ENCODE measurements at regions not wholly inside any gene's neighbourhood (a gene's known extent, or its start where the extent isn't known, plus 50 kb on each side); places are given as distances from the start of the nearest gene placed in this dataset.

- no peaks in the 10 kb centered on the region for H3K27me3 ChIP-seq (ENCODE audit: control insufficient read depth, insufficient read depth, low read length)
- H3K9me3 ChIP-seq (ENCODE audit: control insufficient read depth, insufficient read depth, low read length) = no peaks in the 10 kb centered on the region
- H3K36me3 ChIP-seq (ENCODE audit: control insufficient read depth, insufficient read depth, low read length) = no peaks in the 10 kb centered on the region
- H3K4me3 ChIP-seq (ENCODE audit: low read depth, low read length) = no peak overlapping the region
- no peaks in the 10 kb centered on the region for H3K4me1 ChIP-seq (ENCODE audit: control insufficient read depth, insufficient read depth, low read length)
- no peak overlapping the region for H3K9ac ChIP-seq (ENCODE audit: low read depth, low read length)
- H3K27ac ChIP-seq (ENCODE audit: low read depth, low read length) = no peak overlapping the region
Observed at GRCh38 chr10:130928306-130928705, 383.2 kb downstream of the TCERG1L start.

DNA sequence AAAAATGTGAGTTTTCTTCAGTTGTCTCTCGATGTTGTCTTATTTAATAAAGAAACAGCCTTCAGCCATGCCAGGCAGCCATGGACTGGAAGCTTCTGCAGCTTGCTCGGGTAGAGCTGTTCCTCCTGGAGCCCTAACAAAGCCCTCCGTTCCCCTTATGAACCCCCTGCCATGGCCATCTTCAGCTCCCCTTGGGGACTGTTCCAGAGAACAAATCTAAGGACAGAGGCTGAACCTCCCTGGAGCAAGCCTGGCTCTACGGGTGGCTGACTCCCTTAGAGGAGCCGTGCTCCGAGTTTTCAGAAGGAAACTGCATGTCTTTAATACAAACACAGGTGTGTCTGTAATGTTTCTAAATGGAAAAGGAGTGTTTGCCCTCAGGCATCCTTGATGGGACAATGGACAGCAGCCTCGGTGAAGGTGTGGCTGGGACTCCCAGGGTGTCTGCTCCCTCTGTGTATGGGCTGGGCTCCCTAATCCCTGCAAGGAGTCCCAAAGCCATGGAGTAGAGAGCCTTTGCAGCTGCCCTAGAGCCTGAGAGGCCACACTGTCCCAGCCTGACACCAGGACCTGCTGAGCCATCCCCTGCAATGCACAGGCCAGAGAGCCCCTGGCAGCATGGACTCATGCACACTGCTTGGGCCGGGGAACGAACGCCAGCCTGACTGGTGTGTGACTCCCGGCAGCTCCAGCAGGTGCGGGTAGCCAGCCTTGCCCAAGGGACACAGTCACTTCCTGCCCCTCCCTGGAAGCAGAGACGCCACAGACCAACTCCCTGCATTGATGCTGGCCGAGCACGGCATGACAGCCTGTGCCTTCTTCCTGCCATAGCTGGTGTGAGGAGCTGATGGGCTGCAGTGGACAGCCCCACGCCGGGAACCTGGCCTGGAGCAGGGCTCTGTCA lies 381.8 kb downstream of the TCERG1L start:
- Histone ChIP-seq H3K9ac (ENCODE audit: low read depth, low read length) (no peak overlapping the region), H3K27ac (ENCODE audit: low read depth, low read length) (no peak overlapping the region), H3K27me3 (ENCODE audit: control insufficient read depth, insufficient read depth, low read length) (no peaks in the 10 kb centered on the region), H3K4me3 (ENCODE audit: low read depth, low read length) (no peak overlapping the region), H3K36me3 (ENCODE audit: control insufficient read depth, insufficient read depth, low read length) (no peaks in the 10 kb centered on the region), H3K9me3 (ENCODE audit: control insufficient read depth, insufficient read depth, low read length) (no peaks in the 10 kb centered on the region), H3K4me1 (ENCODE audit: control insufficient read depth, insufficient read depth, low read length) (peaks cover 10% of the 10 kb centered on the region)

- Histone ChIP-seq H3K27ac (ENCODE audit: low read depth, low read length) (no peak overlapping the region), H3K27me3 (ENCODE audit: control insufficient read depth, insufficient read depth, low read length) (no peaks in the 10 kb centered on the region), H3K4me3 (ENCODE audit: low read depth, low read length) (no peak overlapping the region), H3K36me3 (ENCODE audit: control insufficient read depth, insufficient read depth, low read length) (no peaks in the 10 kb centered on the region), H3K9ac (ENCODE audit: low read depth, low read length) (no peak overlapping the region), H3K9me3 (ENCODE audit: control insufficient read depth, insufficient read depth, low read length) (no peaks in the 10 kb centered on the region), H3K4me1 (ENCODE audit: control insufficient read depth, insufficient read depth, low read length) (peaks cover 21% of the 10 kb centered on the region)
Observed at GRCh38 chr10:130930821-130931220, 380.7 kb downstream of the TCERG1L start.

- H3K4me1 ChIP-seq (ENCODE audit: control insufficient read depth, insufficient read depth, low read length) = peaks cover 25% of the 10 kb centered on the region
Observed at GRCh38 chr10:130931256-130931655, 380.3 kb downstream of the TCERG1L start.

DNA sequence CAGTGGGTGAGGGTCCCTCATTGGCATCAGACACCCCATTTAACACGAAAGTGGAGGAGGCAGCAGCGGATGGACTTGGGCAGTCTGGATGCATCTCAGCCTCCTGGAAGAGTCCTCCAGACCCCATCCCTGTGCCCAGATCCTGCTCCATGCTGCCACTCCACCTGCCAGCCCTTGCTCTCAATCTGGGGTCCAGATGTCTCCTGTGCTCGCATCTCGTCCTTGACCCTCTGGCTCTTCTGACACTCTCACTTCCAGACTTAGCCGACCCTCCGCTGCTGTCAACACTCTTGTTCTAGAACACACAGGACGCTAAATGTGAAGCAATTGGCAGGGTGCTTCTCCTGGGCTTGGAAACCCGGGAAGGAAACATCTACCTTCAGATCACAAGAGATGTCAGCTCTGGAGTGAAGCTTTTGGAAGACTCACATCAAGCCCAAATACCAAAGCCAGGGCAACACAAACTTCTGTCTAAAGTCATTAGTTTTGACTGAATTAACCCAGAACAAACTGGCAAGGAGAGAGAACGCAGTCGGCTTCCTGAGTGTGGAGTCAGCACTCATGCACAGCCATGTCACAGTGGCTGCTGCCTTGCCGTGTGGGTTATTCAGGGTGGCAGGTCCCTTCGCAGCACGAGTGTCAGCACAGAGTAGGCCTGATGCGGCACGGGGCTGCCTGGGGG lies 379.1 kb downstream of the TCERG1L start:
- Histone ChIP-seq H3K9me3 (ENCODE audit: control insufficient read depth, insufficient read depth, low read length) (no peaks in the 10 kb centered on the region), H3K4me1 (ENCODE audit: control insufficient read depth, insufficient read depth, low read length) (peaks cover 28% of the 10 kb centered on the region), H3K36me3 (ENCODE audit: control insufficient read depth, insufficient read depth, low read length) (no peaks in the 10 kb centered on the region), H3K27me3 (ENCODE audit: control insufficient read depth, insufficient read depth, low read length) (no peaks in the 10 kb centered on the region), H3K9ac (ENCODE audit: low read depth, low read length) (no peak overlapping the region), H3K4me3 (ENCODE audit: low read depth, low read length) (no peak overlapping the region), H3K27ac (ENCODE audit: low read depth, low read length) (no peak overlapping the region)

More at GRCh38 chr10:130931256-130931655, 380.3 kb downstream of the TCERG1L start:
- Histone ChIP-seq H3K9ac (ENCODE audit: low read depth, low read length) (no peak overlapping the region), H3K36me3 (ENCODE audit: control insufficient read depth, insufficient read depth, low read length) (no peaks in the 10 kb centered on the region), H3K27ac (ENCODE audit: low read depth, low read length) (no peak overlapping the region), H3K4me3 (ENCODE audit: low read depth, low read length) (no peak overlapping the region), H3K27me3 (ENCODE audit: control insufficient read depth, insufficient read depth, low read length) (no peaks in the 10 kb centered on the region), H3K9me3 (ENCODE audit: control insufficient read depth, insufficient read depth, low read length) (no peaks in the 10 kb centered on the region)

DNA sequence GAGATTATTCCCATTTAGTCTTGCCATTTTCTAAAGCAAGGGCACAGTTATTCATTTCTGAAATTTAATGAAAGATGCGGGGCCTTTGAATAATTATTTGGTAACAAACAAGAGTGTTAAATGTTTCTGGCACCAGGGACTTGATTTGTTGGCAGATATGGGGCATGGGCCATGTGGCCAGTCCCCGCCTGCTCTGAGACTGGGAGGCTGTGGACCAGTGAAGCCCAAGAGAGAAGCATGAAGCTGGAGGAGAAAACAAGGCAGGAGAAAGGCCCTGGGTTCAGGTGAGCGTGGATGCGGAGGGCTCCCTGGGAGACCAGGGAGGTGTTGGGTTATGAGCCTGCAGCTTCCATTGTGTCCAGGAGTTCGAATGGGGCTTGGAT lies 378.5 kb downstream of the TCERG1L start:
- Histone ChIP-seq H3K27me3 (ENCODE audit: control insufficient read depth, insufficient read depth, low read length) (no peaks in the 10 kb centered on the region), H3K36me3 (ENCODE audit: control insufficient read depth, insufficient read depth, low read length) (no peaks in the 10 kb centered on the region), H3K27ac (ENCODE audit: low read depth, low read length) (no peak overlapping the region), H3K9ac (ENCODE audit: low read depth, low read length) (no peak overlapping the region), H3K4me3 (ENCODE audit: low read depth, low read length) (no peak overlapping the region), H3K9me3 (ENCODE audit: control insufficient read depth, insufficient read depth, low read length) (no peaks in the 10 kb centered on the region), H3K4me1 (ENCODE audit: control insufficient read depth, insufficient read depth, low read length) (peaks cover 28% of the 10 kb centered on the region)

- Histone ChIP-seq H3K36me3 (ENCODE audit: control insufficient read depth, insufficient read depth, low read length) (no peaks in the 10 kb centered on the region), H3K27ac (ENCODE audit: low read depth, low read length) (peak overlapping the region; percentile 66), H3K9me3 (ENCODE audit: control insufficient read depth, insufficient read depth, low read length) (no peaks in the 10 kb centered on the region), H3K27me3 (ENCODE audit: control insufficient read depth, insufficient read depth, low read length) (no peaks in the 10 kb centered on the region), H3K4me1 (ENCODE audit: control insufficient read depth, insufficient read depth, low read length) (peaks cover 28% of the 10 kb centered on the region), H3K4me3 (ENCODE audit: low read depth, low read length) (no peak overlapping the region), H3K9ac (ENCODE audit: low read depth, low read length) (no peak overlapping the region)
Observed at GRCh38 chr10:130934293-130935127, 377.0 kb downstream of the TCERG1L start.

DNA sequence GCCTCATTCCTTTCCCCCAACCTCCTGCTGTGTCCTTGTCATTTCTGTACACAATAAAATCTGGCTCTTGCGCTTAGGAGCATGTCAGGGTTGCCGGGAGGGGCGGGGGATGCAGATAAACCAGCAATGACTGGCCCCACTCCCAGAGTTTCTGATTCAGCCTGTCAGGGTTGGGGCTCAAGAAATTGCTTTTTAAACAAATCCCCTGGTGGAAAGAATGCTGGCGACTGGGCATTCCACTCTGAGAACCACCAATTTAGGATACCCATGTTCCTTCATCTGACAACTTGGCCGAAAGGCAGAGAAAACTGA lies 376.4 kb downstream of the TCERG1L start:
- no peak overlapping the region for H3K9ac ChIP-seq (ENCODE audit: low read depth, low read length)

GRCh38 chr10:130935897-130936550 lies 375.5 kb downstream of the TCERG1L start:
- H3K9me3 ChIP-seq (ENCODE audit: control insufficient read depth, insufficient read depth, low read length) = no peaks in the 10 kb centered on the region
- H3K36me3 ChIP-seq (ENCODE audit: control insufficient read depth, insufficient read depth, low read length) = no peaks in the 10 kb centered on the region
- H3K27me3 ChIP-seq (ENCODE audit: control insufficient read depth, insufficient read depth, low read length) = no peaks in the 10 kb centered on the region
- H3K4me1 ChIP-seq (ENCODE audit: control insufficient read depth, insufficient read depth, low read length) = peaks cover 28% of the 10 kb centered on the region
- no peak overlapping the region for H3K27ac ChIP-seq (ENCODE audit: low read depth, low read length)
- H3K9ac ChIP-seq (ENCODE audit: low read depth, low read length) = no peak overlapping the region
- no peak overlapping the region for H3K4me3 ChIP-seq (ENCODE audit: low read depth, low read length)

More for the DNA sequence above, 376.4 kb downstream of the TCERG1L start:
- Histone ChIP-seq H3K36me3 (ENCODE audit: control insufficient read depth, insufficient read depth, low read length) (no peaks in the 10 kb centered on the region), H3K9me3 (ENCODE audit: control insufficient read depth, insufficient read depth, low read length) (no peaks in the 10 kb centered on the region), H3K27me3 (ENCODE audit: control insufficient read depth, insufficient read depth, low read length) (no peaks in the 10 kb centered on the region), H3K4me1 (ENCODE audit: control insufficient read depth, insufficient read depth, low read length) (peaks cover 28% of the 10 kb centered on the region), H3K27ac (ENCODE audit: low read depth, low read length) (peak overlapping the region; percentile 66), H3K4me3 (ENCODE audit: low read depth, low read length) (no peak overlapping the region)

DNA sequence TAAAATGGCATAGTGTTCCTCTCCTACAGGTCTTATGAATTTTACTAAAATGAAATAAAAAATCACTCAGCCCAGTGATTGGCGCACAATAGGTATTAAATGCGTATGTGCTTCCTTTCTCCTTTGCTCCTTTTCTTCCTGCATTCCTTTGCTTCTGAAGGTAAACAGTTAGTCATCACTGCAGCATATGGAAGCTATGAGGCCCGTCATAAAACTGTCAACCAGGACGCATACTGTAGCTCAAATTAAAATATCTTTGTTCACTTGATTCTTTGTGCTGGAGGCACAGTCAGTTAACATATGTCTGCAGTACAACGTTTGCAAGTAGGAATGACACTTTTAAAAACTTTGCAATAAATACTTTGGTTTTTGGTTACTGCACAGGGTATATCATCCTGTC lies 374.7 kb downstream of the TCERG1L start:
- H3K36me3 ChIP-seq (ENCODE audit: control insufficient read depth, insufficient read depth, low read length) = no peaks in the 10 kb centered on the region
- H3K27me3 ChIP-seq (ENCODE audit: control insufficient read depth, insufficient read depth, low read length) = no peaks in the 10 kb centered on the region
- no peak overlapping the region for H3K4me3 ChIP-seq (ENCODE audit: low read depth, low read length)
- no peaks in the 10 kb centered on the region for H3K9me3 ChIP-seq (ENCODE audit: control insufficient read depth, insufficient read depth, low read length)
- H3K27ac ChIP-seq (ENCODE audit: low read depth, low read length) = no peak overlapping the region
- no peak overlapping the region for H3K9ac ChIP-seq (ENCODE audit: low read depth, low read length)
- peaks cover 28% of the 10 kb centered on the region for H3K4me1 ChIP-seq (ENCODE audit: control insufficient read depth, insufficient read depth, low read length)

Data from HUES48 (cell line).